G401 (cell line): ENCODE measurements at regions not wholly inside any gene's neighbourhood (a gene's known extent, or its start where the extent isn't known, plus 50 kb on each side); places are given as distances from the start of the nearest gene placed in this dataset.

ENCODE experiments used
- DNase-seq: peaks from one replicate; pipeline ENCODE4 v3.0.0-alpha.2; 2015; ENCODE audit warnings: low spot score
- in situ Hi-C: cut with HindIII; loops from 2 replicates; pipeline ENCODE4 v1.10.0; 2016; ENCODE audit warnings: low sequenced_read_pairs, mixed read lengths

DNA sequence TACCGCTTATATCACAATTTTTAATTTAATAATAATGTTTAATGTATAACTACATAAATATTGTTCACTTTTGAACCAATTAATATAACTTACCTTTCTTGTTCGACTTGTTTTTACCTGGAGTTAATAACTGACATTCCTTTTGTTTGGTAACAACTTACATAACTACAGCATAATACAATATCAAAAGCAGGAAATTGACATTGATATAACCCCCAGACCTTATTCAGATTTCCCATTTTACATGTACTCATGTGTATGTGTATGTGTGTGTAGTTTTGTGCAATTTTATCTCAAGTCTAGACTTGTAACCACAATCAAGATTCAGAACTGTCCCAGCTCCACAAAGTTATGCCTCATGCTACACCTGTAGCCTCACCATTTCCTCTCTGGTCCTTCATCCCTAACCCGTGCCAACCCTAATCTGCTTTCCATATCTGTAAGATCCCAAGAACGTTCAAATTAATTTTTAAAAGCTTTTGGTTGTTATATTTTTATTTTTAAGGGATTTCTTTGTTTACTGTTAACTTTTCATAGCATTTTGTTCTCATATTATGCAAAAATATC lies 190.6 kb downstream of the MANEA start:
- in situ Hi-C loops, result no loop called here
- no peak for DNase-seq

DNA sequence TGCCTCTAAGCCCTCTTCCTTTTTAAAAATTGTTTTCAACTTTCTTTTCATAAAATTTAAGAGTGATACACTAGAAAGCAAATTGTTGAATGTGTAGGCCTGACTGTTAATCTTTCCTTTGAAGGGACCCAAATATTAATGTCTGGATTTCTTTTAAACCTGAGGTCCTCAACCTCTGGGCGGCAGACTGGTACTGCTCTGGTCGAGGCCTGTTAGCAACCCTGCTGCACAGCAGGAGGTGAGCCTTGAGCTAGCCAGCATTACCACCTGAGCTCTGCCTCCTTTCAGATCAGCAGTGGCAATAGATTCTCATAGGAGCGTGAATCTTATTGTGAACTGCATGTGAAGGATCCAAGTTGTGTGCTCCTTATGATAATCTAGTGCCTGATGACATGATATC lies 191.2 kb downstream of the MANEA start:
- in situ Hi-C loops, result no loop called here
- no peak for DNase-seq

DNA sequence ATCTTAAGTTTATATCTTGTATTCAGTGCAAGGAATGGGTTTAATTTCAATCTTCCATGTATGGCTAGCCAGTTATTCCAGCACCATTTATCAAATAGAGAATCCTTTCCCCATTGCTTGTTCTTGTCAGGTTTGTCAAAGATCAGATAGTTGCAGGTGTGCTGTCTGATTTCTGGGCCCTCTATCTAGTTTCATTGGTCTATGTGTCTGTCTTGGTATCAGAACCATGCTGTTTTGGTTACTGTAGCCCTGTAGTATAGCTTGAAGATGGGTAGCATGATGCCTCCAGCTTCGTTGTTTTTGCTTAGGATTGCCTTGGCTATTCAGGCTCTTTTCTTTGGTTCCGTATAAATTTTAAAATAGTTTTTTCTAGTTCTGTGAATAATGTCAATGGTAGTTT lies 200.0 kb downstream of the MANEA start:
- no peak for DNase-seq
- in situ Hi-C loops, result no loop called here

DNA sequence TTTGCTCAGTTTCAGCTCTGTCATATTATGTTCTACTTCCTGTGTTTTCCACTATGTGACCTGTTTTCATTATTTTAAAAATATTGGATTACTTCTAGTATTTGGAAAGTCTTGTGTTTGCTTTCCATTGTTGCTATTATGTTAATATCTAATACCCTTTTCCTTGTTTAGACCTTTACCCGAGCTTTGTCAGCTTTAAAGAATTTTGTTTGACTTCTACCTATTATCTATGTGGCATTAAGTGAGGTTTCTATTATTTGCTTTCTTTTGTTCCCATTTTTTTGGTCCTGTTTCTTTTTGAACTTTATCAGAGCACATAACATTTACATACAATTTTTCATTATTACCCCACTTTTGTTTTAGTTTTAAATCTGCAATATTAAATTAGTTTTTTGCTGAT lies 202.7 kb downstream of the MANEA start:
- in situ Hi-C loops, result no loop called here
- no peak for DNase-seq

DNA sequence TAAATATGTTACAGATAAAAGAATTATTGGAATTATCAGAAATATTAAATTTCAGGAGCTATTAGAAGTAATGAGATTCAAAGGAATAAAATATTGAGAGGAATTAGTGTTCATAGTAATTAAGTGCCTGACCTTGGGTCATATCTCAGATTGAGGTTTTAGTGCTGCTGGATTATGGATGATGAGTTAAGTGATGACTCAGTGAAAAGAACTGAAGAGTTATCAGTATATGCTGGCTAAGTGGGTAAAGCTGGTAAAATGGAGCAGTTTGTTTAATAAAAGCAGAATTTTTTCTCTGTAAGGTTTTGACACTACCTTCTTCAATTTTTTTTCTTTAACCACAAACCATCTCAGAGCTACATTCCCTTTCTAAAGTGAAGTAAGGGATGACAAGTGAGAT lies 206.7 kb downstream of the MANEA start:
- in situ Hi-C loops, result no loop called here
- DNase-seq, result no peak

DNA sequence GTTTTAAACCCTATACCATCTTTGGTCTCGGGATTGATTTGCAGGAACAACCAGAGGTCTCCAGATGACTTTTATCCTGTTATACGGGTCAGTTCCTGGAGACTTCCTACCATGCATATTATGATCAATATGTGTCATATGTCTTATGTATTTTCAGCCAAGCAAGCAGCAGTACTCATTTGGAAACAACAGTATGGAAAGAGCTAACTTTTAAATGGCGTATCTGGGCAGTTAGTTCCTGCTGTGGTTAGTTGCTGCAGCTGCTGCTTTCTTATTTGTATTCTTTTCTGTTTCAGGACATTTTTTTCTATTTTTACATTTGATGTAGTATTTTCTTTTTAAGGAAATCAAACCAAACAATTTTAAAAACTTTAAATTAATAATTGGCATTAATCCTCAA lies 207.5 kb downstream of the MANEA start:
- in situ Hi-C loops, result no loop called here
- DNase-seq, result no peak

DNA sequence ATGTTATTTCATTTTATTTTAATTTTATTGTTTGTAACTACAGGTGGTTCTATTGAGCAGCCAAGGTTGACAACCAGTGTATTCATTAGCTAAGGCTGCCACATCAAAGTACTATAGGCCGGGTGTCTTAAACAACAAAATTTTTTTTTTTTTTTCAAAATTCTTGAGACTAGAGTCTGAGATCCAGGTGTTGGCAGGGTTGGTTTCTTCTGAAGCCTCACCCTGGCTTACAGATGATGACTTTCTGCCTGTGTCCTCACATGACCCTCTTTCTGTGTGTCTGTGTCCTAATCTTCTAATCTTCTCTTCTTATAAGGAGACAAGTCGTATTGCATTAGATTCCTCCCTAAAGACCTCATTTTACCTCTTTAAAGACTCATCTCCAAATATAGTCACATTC lies 208.4 kb downstream of the MANEA start:
- in situ Hi-C loops, result no loop called here
- DNase-seq, result no peak

DNA sequence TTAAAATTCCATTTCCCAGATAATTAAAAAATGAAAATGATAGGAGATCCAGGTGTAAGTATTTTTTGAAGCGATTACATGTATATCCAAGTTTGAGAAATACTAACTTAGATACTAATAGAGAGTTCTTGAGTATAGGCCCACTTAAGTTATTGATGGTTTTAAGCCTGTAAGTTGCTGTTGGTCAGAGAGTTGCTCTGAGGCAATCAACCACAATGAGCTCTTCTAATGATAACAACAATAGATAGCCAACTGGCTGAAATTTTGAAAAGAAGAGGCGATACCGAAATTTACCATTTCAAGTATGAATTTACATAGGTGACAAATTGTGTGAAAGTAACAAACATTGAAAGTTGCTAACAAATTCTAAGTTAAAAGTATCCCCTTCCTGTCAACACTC lies 209.5 kb downstream of the MANEA start:
- in situ Hi-C loops, result no loop called here
- no peak for DNase-seq

DNA sequence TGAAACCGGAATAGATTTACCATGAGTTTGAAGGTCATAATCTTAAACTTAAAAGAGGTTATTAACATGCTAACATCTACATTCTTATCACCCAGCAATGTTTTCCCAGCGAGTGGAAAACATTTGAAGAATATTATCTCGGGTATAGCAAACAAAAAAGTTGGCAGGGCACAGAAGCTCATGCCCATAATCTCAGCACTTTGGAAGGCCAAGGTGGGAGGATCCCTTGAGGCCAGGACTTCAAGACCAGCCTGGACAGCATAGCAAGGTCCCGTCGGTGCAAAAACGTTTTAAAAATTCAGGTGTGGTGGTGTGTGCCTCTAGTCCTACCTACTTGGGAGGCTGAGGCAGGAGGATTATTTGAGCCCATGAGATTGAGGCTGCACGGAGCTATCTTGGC lies 213.5 kb downstream of the MANEA start:
- no peak for DNase-seq
- in situ Hi-C loops, result no loop called here

DNA sequence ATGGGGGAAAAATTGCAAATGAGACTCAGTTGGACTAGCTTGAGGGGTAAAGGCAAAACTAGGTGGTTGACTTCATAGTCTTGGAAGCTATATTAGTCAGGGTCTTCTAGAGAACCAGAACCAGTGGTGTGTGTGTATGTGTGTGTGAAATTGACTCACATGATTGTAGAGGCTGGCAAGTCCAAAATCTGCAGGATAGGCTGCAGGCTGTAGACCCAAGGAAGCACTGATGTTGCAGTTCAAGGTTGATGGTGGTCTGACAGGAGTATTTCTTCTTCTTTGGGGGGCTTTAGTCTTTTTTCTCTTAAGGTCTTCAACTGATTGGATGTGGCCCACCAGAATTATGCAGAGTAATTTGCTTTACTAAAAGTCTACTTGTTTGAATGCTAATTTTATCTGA lies 217.4 kb downstream of the MANEA start:
- DNase-seq, result no peak
- in situ Hi-C loops, result no loop called here

DNA sequence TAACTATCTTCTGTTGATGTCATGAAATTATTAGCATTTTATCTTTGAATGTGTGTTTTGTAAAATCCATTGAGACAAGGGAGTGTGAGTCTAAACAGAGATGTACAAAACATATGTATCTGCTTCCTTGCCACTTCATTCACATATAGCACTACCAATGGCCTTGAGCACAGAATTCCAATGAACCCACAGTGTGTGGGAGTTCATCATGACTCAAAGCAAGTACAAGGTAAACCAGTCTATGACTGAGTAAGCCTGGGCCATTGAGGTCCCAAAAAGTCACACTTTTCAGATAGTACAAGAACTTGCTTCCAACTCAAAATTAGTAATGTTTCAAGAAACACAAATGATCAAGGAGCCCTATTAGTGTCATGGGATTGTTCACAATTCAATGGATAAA lies 218.6 kb downstream of the MANEA start:
- no peak for DNase-seq
- in situ Hi-C loops, result no loop called here

DNA sequence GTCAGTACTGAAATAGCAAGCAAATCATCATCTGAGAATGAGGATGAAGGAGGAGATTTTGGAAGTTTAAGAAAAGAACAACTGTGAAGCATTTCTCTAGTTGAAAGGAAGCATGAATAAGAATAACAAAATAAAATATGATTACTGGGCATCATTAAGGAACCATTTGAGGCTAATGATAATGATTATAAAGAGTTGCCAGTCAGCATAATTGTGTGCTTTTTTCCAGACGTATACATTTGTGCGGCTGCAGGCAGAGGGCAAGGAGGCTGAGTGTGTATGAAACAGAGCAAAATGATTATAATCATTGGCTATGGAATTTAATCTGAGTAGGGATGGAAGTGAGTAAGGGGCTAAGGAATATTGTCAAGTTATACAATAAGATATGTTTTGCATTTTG lies 218.7 kb upstream of the FUT9 start:
- in situ Hi-C loops, result no loop called here
- DNase-seq, result no peak

DNA sequence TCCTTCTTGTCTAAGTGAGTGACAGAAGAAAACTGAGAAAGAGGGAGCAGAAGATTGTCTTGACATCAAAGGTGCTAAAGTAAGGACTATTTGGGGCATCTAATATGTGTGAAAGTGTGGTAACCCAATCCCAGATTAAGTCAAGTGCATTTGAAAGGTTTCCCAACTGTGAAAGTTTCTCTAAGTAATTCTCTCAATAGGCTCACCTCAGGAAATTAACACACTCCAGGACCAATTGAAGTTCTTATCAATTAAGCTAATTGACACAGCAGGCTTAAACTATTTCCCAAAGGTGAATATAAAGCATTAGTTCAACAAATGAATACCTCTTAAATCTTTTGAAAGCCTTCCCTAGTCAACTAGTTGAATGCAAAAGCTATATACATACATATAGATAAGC lies 212.8 kb upstream of the FUT9 start:
- DNase-seq, result no peak

DNA sequence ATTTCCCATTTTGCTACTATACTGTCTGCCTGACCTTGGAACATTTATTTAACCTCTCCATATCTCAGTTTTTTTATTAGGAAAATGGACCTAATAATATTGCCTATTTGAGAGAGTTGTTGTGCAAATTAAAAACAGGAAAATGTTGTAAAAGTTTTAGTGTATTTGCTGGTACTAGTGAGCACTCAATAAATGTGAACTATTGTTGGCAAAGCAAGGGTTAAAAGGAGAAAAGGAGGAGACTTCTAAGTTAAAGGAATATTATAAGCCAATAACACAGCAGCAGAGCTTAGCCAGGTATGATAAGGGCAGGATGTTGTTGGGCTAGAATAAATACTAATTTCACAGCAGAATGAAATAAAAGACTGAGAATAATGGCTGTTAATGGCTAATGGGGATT lies 211.9 kb upstream of the FUT9 start:
- DNase-seq, result no peak
- in situ Hi-C loops, result no loop called here

More for the DNA sequence above, 212.8 kb upstream of the FUT9 start:
- in situ Hi-C loops, result no loop called here

DNA sequence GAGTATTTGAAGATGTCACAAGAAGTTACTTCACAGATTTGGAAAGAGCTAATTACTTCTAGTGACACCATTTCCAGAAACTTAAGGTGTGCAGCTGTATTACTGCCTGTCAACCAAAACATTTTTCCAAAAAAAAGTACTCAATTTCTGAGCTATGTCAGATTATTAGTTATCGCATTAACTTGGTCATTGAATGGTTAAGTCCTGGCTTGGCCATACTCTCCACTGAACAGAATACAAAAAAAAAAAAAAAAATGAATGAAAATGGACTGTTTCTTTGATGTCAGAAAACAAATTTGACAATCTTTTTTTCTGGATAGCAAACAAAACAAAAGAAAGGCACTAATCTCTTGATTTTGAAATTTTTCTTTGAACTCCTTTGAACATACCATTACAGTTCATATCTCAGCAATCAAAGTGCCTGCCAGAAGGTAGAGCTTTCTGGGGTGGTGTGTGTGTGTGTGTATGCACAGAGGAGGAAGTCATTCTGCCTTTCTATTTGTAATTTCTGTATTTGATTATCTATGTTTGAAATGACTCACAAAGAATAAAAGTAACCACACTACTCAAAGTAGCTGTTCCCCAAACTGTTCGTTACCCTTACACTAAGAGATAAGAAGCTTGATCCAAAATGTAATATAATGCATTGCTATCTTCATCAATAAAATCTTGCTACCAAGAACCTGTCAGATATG lies 210.8 kb upstream of the FUT9 start:
- no peak for DNase-seq
- in situ Hi-C loops, result no loop called here

DNA sequence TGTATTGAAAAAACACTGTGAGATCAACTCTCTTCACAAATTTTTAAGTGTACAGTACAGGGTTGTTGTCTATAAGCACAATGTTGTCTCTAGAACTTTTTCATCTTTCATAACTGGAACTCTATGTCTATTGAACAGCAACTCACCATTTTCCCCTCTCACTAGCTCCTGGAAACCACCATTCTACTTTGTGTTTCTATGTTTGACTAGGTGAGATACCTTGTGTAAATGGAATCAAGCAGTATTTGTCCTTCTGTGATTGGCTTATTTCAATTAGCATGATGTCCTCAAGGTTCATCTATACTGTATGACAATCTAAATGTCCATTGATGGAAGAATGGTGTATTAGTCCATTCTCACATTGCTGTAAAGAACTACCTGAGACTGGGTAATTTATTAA lies 210.1 kb upstream of the FUT9 start:
- no peak for DNase-seq
- in situ Hi-C loops, result no loop called here

DNA sequence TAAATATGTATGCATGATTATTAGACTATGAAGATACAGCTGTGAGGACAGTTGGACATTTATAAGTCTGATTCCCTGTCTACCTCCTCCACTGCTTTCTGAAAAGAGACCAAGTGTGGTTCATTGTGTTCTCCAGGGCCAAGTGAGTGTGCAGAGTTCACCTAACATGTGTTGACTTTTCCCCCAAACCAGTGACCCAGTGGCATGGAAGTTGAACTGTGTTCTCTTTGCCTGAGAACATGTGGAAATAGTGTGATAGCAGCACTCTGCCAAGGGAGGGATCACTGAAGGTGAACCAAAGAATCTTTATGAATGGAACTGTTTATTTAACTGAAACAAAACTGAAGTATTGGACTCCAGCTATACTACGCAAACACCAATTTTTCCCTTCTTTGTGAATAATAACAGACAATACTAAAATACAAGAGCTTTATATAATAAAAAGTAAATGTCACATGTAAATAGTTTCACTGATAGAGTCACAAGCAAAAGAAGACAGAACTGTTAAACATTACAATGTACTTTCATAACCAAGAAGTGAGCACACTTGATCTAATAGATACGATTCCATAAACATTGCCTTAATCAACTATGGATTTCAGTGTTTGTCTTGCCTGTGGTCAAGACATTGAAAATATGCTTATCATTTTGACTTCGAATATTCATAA lies 200.3 kb upstream of the FUT9 start:
- in situ Hi-C loops, result no loop called here
- DNase-seq, result no peak

DNA sequence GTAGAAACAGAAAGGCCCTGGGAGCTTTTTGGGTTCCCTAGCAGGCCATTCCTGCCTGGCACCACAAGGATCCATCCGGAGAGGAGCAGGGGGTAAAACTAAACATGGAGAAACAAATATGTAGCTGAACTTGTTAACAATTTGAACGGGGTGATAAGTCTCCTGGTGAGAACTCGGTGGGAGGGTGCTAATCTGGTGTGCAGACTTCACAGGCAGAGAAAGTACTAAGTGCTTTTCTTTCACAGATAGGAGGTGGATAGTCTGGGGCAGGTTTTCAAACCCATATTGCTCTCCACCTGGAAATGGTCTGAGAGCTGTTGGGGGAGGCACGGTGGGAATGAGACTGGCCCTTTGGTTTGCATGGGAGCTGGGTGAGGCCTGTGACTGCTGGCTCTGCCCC lies 196.3 kb upstream of the FUT9 start:
- DNase-seq, result no peak
- in situ Hi-C loops, result no loop called here

DNA sequence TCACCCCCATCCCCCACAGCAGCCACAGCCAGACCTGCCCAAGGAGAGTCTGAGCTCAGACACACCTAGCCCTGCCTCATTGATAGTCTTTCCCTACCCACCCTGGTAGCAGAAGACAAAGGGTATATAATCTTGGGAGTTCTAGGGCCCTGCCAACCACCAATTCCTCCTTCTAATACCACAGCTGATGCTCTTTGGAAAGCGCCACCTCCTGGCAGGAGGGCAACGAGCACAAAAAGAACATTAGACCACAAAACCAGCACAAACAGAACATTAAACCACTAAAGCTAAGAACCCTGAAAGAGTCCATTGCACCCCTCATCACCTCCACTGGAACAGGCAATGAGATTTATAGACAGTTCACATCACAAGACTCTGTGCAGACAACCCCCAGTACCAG lies 195.8 kb upstream of the FUT9 start:
- no peak for DNase-seq
- in situ Hi-C loops, result no loop called here

DNA sequence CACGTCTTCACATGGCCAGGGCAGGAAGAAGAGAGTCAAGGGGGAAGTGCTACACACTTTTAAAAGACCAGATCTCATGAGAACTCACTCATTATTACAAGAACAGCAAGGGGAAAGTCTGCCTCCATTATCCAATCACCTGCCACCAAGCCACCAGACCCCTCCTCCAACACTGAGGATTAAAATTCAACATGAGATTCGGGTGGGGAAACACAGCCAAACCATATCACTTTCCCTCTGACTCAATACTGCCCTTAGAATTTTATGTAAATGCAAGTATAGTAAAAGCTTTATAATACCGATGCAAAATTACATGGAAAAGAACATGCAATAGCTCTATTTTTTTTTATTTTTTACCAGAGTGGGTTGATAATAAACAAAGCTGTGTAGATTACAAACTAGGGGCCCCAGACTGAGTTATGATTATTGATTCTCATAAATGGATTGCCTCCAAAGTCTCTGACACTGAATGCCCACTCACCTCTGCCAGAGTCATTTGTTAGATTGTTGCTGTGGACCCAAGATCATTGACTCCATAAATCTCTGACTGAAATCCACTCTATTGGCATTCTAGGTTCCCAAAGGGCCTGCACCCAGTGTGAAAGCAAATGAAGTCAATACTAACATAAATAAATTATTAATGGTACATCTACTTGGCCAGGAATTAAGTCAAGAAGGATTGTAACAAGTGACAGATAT lies 184.8 kb upstream of the FUT9 start:
- in situ Hi-C loops, result no loop called here
- DNase-seq, result no peak
